KMS-11 (cell line): ENCODE measurements at regions not wholly inside any gene's neighbourhood (a gene's known extent, or its start where the extent isn't known, plus 50 kb on each side); places are given as distances from the start of the nearest gene placed in this dataset.
A peak's percentile ranks its signal among the peaks of the same experiment; 100 is the strongest.
"Not testable (repeated sequence)": the region's sequence is repeated elsewhere in the genome, so short reads cannot be mapped to it uniquely, and the experiment has no call there.

ENCODE experiments used
- H2AFZ ChIP-seq: fragments of 200-600 bp; sonication (generic); 2 replicates; pipeline ENCODE4 v1.6.1; 2016; ENCODE audit warnings: antibody characterized with exemption, mixed run types, low read depth
- H3K27ac ChIP-seq: fragments of 200-600 bp; sonication (generic); 2 replicates; pipeline ENCODE4 v1.6.1; 2016; ENCODE audit warnings: mild to moderate bottlenecking, mixed run types
- H3K27me3 ChIP-seq: fragments of 200-600 bp; sonication (generic); 2 replicates; pipeline ENCODE4 v1.6.1; 2017; ENCODE audit warnings: mild to moderate bottlenecking, low read depth, mixed run types, moderate library complexity; ENCODE audit not compliant: insufficient read depth
- H3K36me3 ChIP-seq: fragments of 200-600 bp; sonication (generic); 2 replicates; pipeline ENCODE4 v1.6.1; 2017; ENCODE audit warnings: mild to moderate bottlenecking, mixed run types; ENCODE audit not compliant: insufficient read depth
- H3K4me1 ChIP-seq: fragments of 200-600 bp; sonication (generic); 2 replicates; pipeline ENCODE4 v1.6.1; 2016; ENCODE audit warnings: mild to moderate bottlenecking, low read depth, mixed run types; ENCODE audit not compliant: poor library complexity, severe bottlenecking
- H3K4me2 ChIP-seq: fragments of 200-600 bp; sonication (generic); 2 replicates; pipeline ENCODE4 v1.7.0; 2016; ENCODE audit warnings: mild to moderate bottlenecking, mixed run types
- H3K4me3 ChIP-seq: fragments of 200-600 bp; sonication (generic); IDR thresholded peaks from 2 replicates; pipeline ENCODE4 v1.6.1; 2017; ENCODE audit warnings: low read depth, low read length, mixed read lengths; ENCODE audit not compliant: insufficient read depth
- H3K79me2 ChIP-seq: fragments of 200-600 bp; sonication (generic); 2 replicates; pipeline ENCODE4 v1.6.1; 2016; ENCODE audit warnings: low read depth, mixed run types; ENCODE audit not compliant: insufficient read depth
- H3K9ac ChIP-seq: fragments of 200-600 bp; sonication (generic); 2 replicates; pipeline ENCODE4 v1.6.1; 2016; ENCODE audit warnings: mild to moderate bottlenecking, mixed run types
- H4K20me1 ChIP-seq: fragments of 200-600 bp; sonication (generic); 2 replicates; pipeline ENCODE4 v1.6.1; 2016; ENCODE audit warnings: mild to moderate bottlenecking, mixed run types; ENCODE audit not compliant: insufficient read depth

- H3K9ac ChIP-seq, H3K4me2 ChIP-seq, H3K4me1 ChIP-seq, H3K79me2 ChIP-seq, H4K20me1 ChIP-seq, H3K27ac ChIP-seq, H3K4me3 ChIP-seq, H2AFZ ChIP-seq, H3K36me3 ChIP-seq, H3K27me3 ChIP-seq: not testable (repeated sequence)
These were observed 105.7 kb downstream of the SPDYE17 start for GRCh38 chr7:76926416-76926815.

- H4K20me1 ChIP-seq, H3K4me3 ChIP-seq, H2AFZ ChIP-seq, H3K27ac ChIP-seq, H3K27me3 ChIP-seq, H3K79me2 ChIP-seq, H3K36me3 ChIP-seq, H3K9ac ChIP-seq, H3K4me1 ChIP-seq, H3K4me2 ChIP-seq: not testable (repeated sequence)
These were observed 107.4 kb downstream of the SPDYE17 start for GRCh38 chr7:76924756-76925155.

GRCh38 chr7:76918619-76919018 is 113.5 kb downstream of the SPDYE17 start:
- H3K36me3 ChIP-seq, H3K27ac ChIP-seq, H4K20me1 ChIP-seq, H3K4me3 ChIP-seq, H3K79me2 ChIP-seq, H3K9ac ChIP-seq, H3K27me3 ChIP-seq: not testable (repeated sequence)
- Histone ChIP-seq H3K4me1 (peaks cover 20% of the 10 kb centered on the region), H2AFZ (0 out of 2 replicates have a peak overlapping the region, but pooled peaks have one; percentile 1), H3K4me2 (peak overlapping the region; percentile 53)

- not testable (repeated sequence) for H3K27ac ChIP-seq, H3K36me3 ChIP-seq, H3K4me2 ChIP-seq
These were observed 117.8 kb downstream of the SPDYE17 start for GRCh38 chr7:76914361-76914760.

GRCh38 chr7:76912011-76912814 is 119.9 kb downstream of the SPDYE17 start:
- H2AFZ ChIP-seq: peak overlapping the region; percentile 38
- not testable (repeated sequence) for H3K79me2 ChIP-seq, H3K9ac ChIP-seq, H3K27ac ChIP-seq, H3K4me3 ChIP-seq, H3K27me3 ChIP-seq, H4K20me1 ChIP-seq, H3K36me3 ChIP-seq, H3K4me1 ChIP-seq
- H3K4me2 ChIP-seq: peak overlapping the region; percentile 58

More at GRCh38 chr7:76914361-76914760, 117.8 kb downstream of the SPDYE17 start:
- not testable (repeated sequence) for H3K9ac ChIP-seq, H4K20me1 ChIP-seq, H3K79me2 ChIP-seq, H2AFZ ChIP-seq, H3K4me3 ChIP-seq, H3K27me3 ChIP-seq
- H3K4me1 ChIP-seq: peaks cover 24% of the 10 kb centered on the region

- H2AFZ ChIP-seq, H3K4me2 ChIP-seq, H3K27me3 ChIP-seq, H3K36me3 ChIP-seq, H4K20me1 ChIP-seq, H3K9ac ChIP-seq, H3K79me2 ChIP-seq, H3K4me1 ChIP-seq, H3K4me3 ChIP-seq, H3K27ac ChIP-seq: not testable (repeated sequence)
These were observed 127.5 kb downstream of the SPDYE17 start for GRCh38 chr7:76904688-76905087.

GRCh38 chr7:76901944-76902710 is 130.0 kb downstream of the SPDYE17 start:
- not testable (repeated sequence) for H3K79me2 ChIP-seq, H2AFZ ChIP-seq, H3K27ac ChIP-seq, H3K36me3 ChIP-seq, H3K4me1 ChIP-seq, H4K20me1 ChIP-seq, H3K4me3 ChIP-seq, H3K4me2 ChIP-seq, H3K9ac ChIP-seq, H3K27me3 ChIP-seq

GRCh38 chr7:76898807-76899206 is 133.4 kb downstream of the SPDYE17 start:
- H3K36me3 ChIP-seq, H2AFZ ChIP-seq, H4K20me1 ChIP-seq, H3K9ac ChIP-seq, H3K79me2 ChIP-seq, H3K27me3 ChIP-seq, H3K27ac ChIP-seq, H3K4me1 ChIP-seq, H3K4me3 ChIP-seq, H3K4me2 ChIP-seq: not testable (repeated sequence)

GRCh38 chr7:76897007-76897406 is 135.2 kb downstream of the SPDYE17 start:
- not testable (repeated sequence) for H3K27me3 ChIP-seq, H3K27ac ChIP-seq, H3K36me3 ChIP-seq, H3K79me2 ChIP-seq, H3K4me1 ChIP-seq, H4K20me1 ChIP-seq, H3K4me2 ChIP-seq, H3K4me3 ChIP-seq, H2AFZ ChIP-seq, H3K9ac ChIP-seq

- H3K79me2 ChIP-seq, H2AFZ ChIP-seq, H3K4me2 ChIP-seq, H3K4me3 ChIP-seq, H3K27ac ChIP-seq, H4K20me1 ChIP-seq, H3K27me3 ChIP-seq, H3K4me1 ChIP-seq, H3K9ac ChIP-seq, H3K36me3 ChIP-seq: not testable (repeated sequence)
These were observed 136.5 kb downstream of the SPDYE17 start for GRCh38 chr7:76895696-76896095.
